ENCODE measurements at regions not wholly inside any gene's neighbourhood (a gene's known extent, or its start where the extent isn't known, plus 50 kb on each side); places are given as distances from the start of the nearest gene placed in this dataset.
"Not testable (repeated sequence)": the region's sequence is repeated elsewhere in the genome, so short reads cannot be mapped to it uniquely, and the experiment has no call there.

GRCh38 chr7:112937651-112938415 lies 147.6 kb upstream of the TMEM168 start:
- DNase-seq, result no peak

- no peak for DNase-seq
Measured at GRCh38 chr7:112933598-112933997, 143.4 kb upstream of the TMEM168 start.

GRCh38 chr7:112930787-112931186 lies 140.6 kb upstream of the TMEM168 start:
- peak; percentile 1 for DNase-seq

DNA sequence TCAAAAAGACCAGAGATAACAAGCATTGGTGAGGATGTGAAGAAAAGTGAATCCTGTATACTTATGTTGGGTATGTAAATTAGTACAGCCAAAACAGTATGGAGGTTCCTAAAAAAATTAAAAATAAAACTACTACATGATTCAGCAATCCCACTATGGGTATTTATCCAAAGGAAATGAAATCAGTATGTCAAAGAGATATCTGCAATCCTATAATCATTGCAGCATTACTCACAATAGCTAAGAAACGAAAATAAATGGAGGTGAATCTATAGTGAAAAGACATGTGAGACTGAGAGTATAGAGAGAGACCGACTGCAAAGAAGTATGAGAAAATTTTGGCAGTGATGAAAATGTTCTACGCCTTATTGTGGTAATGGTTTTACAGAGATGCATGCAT lies 139.2 kb upstream of the TMEM168 start:
- no peak for DNase-seq

- no peak for DNase-seq
Measured at GRCh38 chr7:112926018-112926417, 135.8 kb upstream of the TMEM168 start.

DNA sequence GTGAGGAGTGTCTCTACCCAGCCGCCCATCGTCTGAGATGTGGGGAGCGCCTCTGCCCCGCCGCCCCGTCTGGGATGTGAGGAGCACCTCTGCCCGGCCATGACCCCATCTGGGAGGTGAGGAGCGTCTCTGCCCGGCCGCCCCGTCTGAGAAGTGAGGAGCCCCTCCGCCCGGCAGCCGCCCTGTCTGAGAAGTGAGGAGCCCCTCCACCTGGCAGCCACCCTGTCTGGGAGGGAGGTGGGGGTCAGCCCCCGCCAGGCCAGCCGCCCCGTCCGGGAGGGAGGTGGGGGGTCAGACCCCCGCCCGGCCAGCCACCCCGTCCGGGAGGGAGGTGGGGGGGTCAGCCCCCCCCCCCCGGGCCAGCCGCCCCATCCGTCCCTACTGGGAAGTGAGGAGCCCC lies 132.4 kb upstream of the TMEM168 start:
- DNase-seq, result not testable (repeated sequence)

DNA sequence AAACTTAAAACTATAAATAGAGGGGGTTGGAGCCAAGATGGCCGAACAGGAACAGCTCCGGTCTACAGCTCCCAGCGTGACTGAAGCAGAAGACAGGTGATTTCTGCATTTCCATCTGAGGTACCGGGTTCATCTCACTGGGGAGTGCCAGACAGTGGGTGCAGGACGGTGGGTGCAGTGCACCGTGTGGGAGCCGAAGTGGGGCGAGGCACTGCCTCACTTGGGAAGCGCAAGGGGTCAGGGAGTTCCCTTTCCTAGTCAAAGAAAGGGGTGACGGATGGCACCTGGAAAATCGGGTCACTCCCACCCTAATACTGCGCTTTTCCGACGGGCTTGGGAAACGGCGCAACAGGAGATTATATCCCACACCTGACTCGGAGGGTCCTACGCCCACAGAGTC lies 126.2 kb upstream of the TMEM168 start:
- not testable (repeated sequence) for DNase-seq

DNA sequence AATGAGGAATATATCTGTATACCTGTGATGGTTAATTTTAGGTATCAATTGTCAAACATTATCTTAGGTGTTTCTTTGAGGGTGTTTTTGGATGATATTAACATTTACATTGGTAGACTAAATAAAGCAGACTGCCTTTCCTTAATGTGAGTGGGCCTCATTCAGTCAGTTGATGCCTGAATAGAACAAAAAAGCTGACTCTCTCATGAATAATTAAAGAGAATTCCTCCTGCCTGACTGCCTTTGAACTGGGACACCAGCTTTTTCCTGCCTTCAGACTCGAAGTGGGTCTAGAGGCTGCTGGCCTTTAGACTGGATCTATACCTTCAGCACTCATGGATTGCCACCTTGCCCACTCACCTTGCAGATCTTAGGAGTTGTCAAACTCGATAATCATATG lies 117.9 kb upstream of the TMEM168 start:
- no peak for DNase-seq

DNA sequence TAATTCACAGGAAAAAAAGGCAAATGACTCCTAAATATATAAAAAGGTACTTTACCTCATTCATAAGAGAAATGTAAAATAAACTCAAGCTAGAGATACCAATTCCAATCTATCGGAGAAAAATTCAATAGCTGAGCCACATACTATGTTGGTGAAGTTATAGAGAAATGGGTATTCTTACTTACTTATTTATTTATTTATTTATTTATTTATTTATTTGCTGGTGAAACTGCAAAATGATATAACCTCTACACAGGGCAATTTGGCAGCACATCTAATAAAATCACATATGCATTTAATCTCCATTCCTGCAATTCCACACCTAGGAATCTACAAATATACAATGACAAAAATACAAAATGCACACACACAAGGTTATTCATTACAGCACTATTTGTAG lies 117.5 kb upstream of the TMEM168 start:
- no peak for DNase-seq

DNA sequence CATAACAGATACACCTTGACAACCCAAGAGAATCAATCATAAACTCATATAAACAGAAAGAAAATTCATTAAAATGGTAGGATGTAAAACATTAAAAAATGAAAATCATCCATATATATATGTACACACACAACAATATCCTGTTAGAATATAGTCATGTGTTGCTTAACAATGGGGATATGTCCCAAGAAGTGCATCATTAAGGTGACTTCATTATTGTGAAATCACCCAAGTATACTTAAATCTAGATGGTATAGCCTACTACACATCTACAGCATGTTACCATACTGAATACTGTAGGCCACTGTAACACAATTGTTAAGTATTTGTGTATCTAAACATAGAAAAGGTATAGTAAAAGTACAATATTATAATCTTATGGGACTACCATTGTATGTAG lies 115.8 kb upstream of the TMEM168 start:
- DNase-seq, result no peak

- no peak for DNase-seq
Measured at GRCh38 chr7:112905413-112905812, 115.2 kb upstream of the TMEM168 start.

DNA sequence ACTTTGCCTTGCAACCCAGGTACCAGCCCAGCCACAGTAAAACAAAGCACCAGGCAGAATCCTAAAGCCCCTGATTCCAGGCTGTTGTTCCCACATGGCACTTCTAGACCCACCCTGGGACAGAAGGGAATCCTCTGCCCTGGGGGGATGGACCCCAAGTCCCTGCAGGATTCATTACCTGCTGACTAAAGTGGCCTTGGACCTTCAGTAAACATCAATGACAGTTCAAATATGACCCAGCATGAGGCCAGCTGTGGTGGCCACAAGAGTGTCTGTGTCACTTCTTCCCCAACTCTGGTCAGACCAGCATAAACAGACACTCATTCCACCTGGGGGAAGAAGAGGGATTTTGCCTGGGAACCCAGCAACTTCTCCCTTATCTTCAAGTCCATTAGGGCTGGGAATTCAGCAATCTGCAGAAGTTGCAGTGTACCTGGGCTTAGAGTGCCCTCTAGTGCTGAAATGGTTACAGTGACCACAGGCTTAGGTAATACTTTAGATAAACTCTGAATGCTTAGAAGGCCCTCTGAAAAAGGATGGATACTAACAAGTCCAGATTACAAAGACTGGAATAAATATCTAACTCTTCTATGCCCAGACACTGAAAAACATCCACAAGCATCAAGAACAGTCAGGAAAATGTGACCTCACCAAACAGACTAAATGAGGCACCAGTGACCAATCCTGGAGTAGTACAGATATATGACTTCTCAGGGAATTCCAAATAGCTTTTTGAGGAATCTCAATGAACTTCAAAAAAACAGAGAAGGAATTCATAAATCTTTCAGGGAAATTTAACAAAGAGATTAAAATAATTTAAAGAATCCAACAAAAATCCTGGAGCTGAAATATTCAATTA lies 108.5 kb upstream of the TMEM168 start:
- no peak for DNase-seq

GRCh38 chr7:112897839-112898431 lies 107.7 kb upstream of the TMEM168 start:
- DNase-seq, result no peak

DNA sequence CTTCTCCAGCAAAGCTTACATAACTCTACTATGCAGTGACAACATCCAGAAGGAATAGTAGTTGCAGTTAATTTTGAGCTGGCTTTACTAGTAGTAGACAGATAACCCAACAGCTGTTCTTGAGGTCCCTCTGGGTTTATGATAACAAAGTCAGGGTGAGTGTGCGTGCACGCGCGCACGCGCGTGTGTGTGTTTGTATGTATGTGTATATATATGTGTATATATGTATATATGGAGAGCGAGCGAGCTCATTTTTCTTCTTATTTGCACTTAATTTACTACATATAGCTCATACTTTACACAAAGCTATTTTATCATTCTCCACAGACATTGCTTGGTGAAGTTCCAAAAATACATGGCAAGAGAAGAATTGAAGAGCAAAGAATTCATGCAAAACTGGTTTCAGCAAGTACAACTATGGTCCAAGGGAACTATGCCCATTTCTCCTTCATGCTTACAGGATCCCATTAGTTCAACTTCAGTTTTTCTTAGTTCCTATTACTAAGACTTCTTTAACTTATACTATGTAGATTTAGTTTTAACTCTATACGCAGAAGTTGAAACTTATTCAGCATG lies 105.9 kb upstream of the TMEM168 start:
- DNase-seq, result no peak

DNA sequence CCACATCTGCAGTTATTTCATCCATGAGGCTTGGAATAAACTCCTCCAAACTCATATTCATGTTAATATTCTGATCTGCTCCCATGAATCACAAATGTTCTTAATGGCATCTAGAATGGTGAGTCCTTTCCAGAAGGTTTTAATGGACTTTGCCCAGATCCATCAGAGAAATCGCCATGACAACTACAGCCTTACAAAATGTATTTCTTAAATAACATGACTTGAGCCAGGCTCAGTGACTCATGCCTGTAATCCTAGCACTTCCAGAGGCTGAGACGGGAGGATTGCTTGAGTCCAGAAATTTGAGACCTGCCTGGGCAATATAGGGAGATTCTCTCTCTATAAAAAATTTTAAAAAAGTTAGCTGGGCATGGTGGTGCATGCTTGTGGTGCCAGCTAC lies 102.1 kb upstream of the TMEM168 start:
- DNase-seq, result no peak

- DNase-seq, result no peak
Measured at GRCh38 chr7:112891698-112892097, 101.5 kb upstream of the TMEM168 start.

DNA sequence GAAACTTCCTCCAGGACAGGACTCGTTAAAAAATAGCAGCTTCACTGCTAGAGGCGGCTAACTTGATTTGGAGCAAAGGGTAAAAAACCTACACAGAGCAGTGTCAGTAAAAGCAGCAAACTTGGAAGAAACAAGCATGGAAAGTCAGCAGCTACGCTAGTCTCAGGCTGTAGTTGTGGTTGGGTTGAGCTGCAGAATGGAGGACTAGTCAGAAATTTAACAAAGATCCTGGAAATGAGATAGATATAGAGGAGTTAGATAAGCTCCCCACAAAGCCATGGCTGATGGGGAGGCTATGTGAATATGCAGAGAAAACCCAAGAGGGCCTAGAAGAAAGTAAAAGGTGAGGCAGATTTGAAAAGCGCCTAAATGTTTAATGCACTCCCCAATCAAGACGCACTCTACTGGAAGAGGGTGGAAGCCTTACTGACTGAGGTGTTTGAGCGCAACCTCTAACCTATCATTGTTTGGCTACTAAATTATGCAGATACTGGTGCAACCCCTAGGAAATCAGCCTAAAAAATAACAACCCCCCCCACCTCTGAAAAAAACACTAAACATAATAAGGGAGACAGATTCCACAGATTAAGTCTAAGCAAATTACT lies 99.7 kb upstream of the TMEM168 start:
- DNase-seq, result no peak

GRCh38 chr7:112889268-112889667 lies 99.1 kb upstream of the TMEM168 start:
- no peak for DNase-seq

GRCh38 chr7:112888781-112889180 lies 98.6 kb upstream of the TMEM168 start:
- no peak for DNase-seq

DNA sequence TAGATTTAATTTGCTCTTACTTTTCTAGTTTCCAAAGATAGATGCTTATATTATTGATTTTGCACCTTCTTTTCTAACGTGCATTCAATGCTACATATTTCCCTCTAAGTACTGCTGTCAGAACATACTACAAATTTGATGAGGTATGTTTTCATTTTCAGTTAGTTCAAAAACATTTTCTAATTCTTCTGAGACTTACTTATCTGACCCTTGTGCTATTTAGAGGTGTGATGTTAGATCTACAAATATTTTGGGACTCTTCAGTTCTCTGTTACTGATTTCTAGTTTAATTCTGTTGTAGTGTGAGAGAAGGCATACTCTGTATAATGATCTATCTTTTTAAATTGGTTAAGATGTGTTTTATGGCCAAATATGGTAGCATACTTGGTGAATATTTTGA lies 97.8 kb upstream of the TMEM168 start:
- no peak for DNase-seq

DNA sequence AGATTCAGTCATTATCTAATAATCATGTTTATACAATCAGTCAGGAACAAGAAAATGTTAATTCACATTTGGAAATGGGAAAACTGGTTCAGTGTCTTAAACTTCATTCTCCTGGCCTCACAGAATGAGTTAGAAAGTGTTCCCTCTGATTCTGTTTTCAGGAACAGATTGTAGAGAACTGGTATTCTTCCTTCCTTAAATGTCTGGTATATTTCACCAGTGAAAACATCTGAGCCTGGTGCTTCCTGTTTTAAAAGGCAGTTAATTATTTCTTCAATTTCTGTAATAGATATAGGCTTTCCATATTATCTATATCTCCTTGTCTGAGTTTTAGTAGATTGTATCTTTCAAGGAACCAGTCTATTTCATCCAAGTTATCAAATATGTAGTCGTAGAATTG lies 97.1 kb upstream of the TMEM168 start:
- DNase-seq, result no peak

DNA sequence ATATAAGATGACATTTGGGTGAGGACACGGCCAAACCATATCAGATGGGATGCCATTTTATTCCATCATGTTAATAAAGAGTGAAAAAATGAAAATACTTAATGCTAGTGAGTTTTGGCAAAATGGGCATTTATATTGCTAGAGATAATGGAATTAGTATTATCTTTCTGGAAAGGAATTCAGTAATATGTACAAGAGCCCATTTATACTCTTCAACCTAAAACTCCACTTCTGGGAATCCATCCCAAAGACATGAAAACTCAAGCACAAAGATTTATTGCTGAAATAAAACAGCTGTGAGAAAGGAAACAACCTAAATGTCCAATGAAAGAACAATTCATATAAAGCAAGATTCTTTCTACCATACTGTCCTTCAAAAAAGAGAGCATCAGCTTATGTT lies 96.0 kb upstream of the TMEM168 start:
- DNase-seq, result no peak

DNA sequence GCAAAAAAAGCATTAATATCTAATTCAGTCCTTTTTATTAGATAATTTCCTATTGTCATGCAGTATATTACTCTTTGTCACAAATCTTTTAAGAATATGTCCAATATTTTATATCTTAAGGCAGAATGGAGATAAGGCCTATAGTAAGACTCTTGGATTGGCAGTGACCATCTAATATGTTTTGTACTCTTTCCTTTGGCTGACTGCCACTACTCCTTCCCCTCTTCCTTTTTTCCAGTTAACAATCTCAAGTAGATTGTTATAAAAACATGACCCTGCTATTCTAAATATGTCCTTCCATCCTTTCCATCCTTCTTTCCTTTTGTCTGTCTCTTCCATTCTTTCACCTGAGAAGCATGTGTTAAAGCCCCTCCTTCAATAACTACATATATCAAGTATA lies 92.8 kb upstream of the TMEM168 start:
- no peak for DNase-seq

Data from occipital lobe (tissue), 1 donor.